ENCODE measurements at regions not wholly inside any gene's neighbourhood (a gene's known extent, or its start where the extent isn't known, plus 50 kb on each side); places are given as distances from the start of the nearest gene placed in this dataset.

DNA sequence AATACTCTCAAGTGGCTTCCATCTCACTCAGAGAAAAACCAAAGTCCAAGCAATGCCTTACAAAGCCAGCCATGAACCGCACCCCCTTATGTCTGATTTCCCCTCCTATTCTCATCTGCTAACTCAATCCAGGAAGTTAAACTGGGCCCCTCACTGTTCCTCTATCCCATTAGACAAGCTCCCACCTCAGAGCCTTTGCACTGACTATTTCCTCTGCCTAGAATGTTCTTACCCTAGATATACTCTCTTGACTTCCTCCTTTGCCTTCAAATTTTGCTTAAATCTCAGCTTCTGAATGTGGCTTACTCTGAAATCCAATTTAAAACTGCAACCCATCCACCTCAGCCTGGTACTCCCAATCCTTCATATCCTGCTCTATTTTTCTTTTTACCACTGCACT lies 257.0 kb upstream of the USP15 start:
- no peak for TF ChIP-seq CTCF (IDR thresholded peaks at IDR 0.05; ENCODE audit: low read depth, low read length)
- Histone ChIP-seq H3K36me3 (no peaks in the 10 kb centered on the region), H3K9me3 (ENCODE audit: low read depth) (no peaks in the 10 kb centered on the region), H3K4me3 (no peak overlapping the region), H3K4me1 (ENCODE audit: low read depth) (no peaks in the 10 kb centered on the region), H3K27me3 (no peaks in the 10 kb centered on the region), H3K27ac (no peak overlapping the region)
- no peak for DNase-seq (ENCODE audit: low read depth in 1 of 2, low spot score in 1 of 2)

- H3K36me3 ChIP-seq = no peaks in the 10 kb centered on the region
- H3K9me3 ChIP-seq (ENCODE audit: low read depth) = no peaks in the 10 kb centered on the region
- H3K4me3 ChIP-seq = no peak overlapping the region
- H3K4me1 ChIP-seq (ENCODE audit: low read depth) = no peaks in the 10 kb centered on the region
- H3K27me3 ChIP-seq = no peaks in the 10 kb centered on the region
- H3K27ac ChIP-seq = no peak overlapping the region
- DNase-seq (ENCODE audit: low read depth in 1 of 2, low spot score in 1 of 2) = no peak
- TF ChIP-seq CTCF (IDR thresholded peaks at IDR 0.05; ENCODE audit: low read depth, low read length) = no peak
Observed at GRCh38 chr12:62003701-62004100, 256.5 kb upstream of the USP15 start.

- no peak overlapping the region for H3K27ac ChIP-seq
- no peaks in the 10 kb centered on the region for H3K9me3 ChIP-seq (ENCODE audit: low read depth)
- no peaks in the 10 kb centered on the region for H3K27me3 ChIP-seq
- no peaks in the 10 kb centered on the region for H3K36me3 ChIP-seq
- no peaks in the 10 kb centered on the region for H3K4me1 ChIP-seq (ENCODE audit: low read depth)
- TF ChIP-seq CTCF (IDR thresholded peaks at IDR 0.05; ENCODE audit: low read depth, low read length) = no peak
- DNase-seq (ENCODE audit: low read depth in 1 of 2, low spot score in 1 of 2) = no peak
- H3K4me3 ChIP-seq = no peak overlapping the region
Observed at GRCh38 chr12:62005615-62006014, 254.6 kb upstream of the USP15 start.

- DNase-seq (ENCODE audit: low read depth in 1 of 2, low spot score in 1 of 2) = peak; percentile 45 to 53
Observed at GRCh38 chr12:62006076-62006732, 254.0 kb upstream of the USP15 start.

GRCh38 chr12:62008703-62009102 lies 251.5 kb upstream of the USP15 start:
- Histone ChIP-seq H3K4me1 (ENCODE audit: low read depth) (no peaks in the 10 kb centered on the region), H3K36me3 (no peaks in the 10 kb centered on the region), H3K9me3 (ENCODE audit: low read depth) (no peaks in the 10 kb centered on the region), H3K27me3 (no peaks in the 10 kb centered on the region), H3K4me3 (no peak overlapping the region), H3K27ac (no peak overlapping the region)
- no peak for DNase-seq (ENCODE audit: low read depth in 1 of 2, low spot score in 1 of 2)
- TF ChIP-seq CTCF (IDR thresholded peaks at IDR 0.05; ENCODE audit: low read depth, low read length) = no peak

More at GRCh38 chr12:62006076-62006732, 254.0 kb upstream of the USP15 start:
- no peak overlapping the region for H3K27ac ChIP-seq
- TF ChIP-seq CTCF (IDR thresholded peaks at IDR 0.05; ENCODE audit: low read depth, low read length) = peak; percentile 74
- H3K36me3 ChIP-seq = no peaks in the 10 kb centered on the region
- H3K9me3 ChIP-seq (ENCODE audit: low read depth) = no peaks in the 10 kb centered on the region
- H3K4me1 ChIP-seq (ENCODE audit: low read depth) = no peaks in the 10 kb centered on the region
- H3K4me3 ChIP-seq = no peak overlapping the region
- no peaks in the 10 kb centered on the region for H3K27me3 ChIP-seq
